Amygdala (tissue), 56 donors: ENCODE measurements at regions not wholly inside any gene's neighbourhood (a gene's known extent, or its start where the extent isn't known, plus 50 kb on each side); places are given as distances from the start of the nearest gene placed in this dataset.
"Not testable (repeated sequence)": the region's sequence is repeated elsewhere in the genome, so short reads cannot be mapped to it uniquely, and the experiment has no call there.

Experiments
- DNase-seq, 56 donors: peaks; one replicate each; lab custom pipeline; 2025; lab: John Stamatoyannopoulos, UW

DNA sequence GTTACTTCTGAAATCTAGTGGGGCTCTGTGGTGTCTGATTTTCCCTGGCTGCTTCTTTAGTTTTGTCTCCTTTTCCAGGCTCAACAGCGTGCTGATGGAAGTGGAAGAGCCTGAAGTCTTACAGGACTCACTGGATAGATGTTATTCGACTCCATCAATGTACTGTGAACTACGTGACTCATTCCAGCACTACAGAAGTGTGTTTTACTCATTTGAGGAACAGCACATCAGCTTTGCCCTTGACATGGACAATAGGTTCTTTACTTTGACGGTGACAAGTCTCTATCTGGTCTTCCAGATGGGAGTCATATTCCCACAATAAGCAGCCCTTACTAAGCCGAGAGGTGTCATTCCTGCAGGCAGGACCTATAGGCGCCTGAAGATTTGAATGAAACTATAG is 51.1 kb downstream of the NBPF8 start:
- not testable (repeated sequence) for DNase-seq

DNA sequence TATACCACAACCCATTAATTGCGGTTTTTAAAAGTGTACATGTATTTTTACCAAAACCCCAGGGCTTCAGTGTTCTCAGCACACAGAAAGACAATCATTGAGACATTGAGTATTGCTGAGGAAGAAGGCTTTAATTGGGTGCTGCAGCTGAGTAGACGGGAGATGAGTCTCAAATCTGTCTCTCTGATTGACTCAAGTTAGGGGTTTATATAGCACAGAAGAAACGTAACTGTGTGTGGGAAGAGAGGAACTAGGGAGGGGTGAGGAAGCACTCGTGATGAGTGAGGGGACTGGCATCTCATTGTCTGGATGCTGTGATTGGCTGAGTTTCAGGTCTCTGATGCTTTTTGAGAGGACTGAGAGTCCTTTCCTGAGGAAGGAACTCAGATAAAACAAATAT is 62.8 kb downstream of the NBPF8 start:
- not testable (repeated sequence) for DNase-seq

GRCh38 chr1:120478400-120478799 is 63.6 kb downstream of the NBPF8 start:
- DNase-seq: not testable (repeated sequence)

DNA sequence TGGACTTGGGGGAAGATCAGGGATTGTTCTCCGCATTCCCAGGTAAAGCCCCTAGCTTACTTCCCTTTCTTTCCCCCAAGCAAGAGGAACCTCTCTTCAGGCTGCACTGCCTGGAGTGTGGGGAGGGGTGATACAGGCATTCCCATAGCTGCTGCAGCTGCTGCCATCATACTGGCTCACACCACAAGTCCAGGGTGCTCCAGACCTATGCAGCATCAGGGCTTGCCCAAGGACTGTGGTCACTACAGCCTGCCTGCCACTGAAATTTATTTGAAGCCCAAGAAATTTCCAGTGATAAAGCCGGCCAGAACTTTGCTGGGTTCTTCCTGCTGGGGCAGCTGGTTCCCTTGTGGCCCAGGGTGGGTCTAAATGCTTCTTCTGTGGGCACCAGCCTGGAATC is 72.7 kb downstream of the NBPF8 start:
- not testable (repeated sequence) for DNase-seq

DNA sequence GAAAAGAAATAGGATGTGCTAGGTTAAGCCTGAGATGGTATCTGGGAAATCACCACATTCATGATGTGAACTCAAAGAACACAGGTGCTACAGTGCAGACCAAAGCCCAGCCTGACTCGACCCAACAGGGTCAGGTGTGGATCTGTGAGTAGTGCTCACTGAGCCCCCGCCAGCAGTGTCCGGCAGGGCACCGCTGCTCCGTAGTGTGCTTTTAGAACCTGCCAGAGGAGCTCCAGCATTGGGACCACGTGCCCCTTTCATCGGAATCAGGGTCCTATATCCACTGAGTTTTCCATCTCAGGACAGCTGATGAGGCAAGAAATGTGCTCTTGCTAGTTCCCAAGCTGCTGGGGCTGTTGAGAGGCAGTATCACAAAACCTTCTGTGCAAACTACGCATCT is 74.4 kb downstream of the NBPF8 start:
- not testable (repeated sequence) for DNase-seq

- not testable (repeated sequence) for DNase-seq
Observed at GRCh38 chr1:120497145-120497544, 82.3 kb downstream of the NBPF8 start.

- DNase-seq: not testable (repeated sequence)
Observed at GRCh38 chr1:120503284-120503683, 88.4 kb downstream of the NBPF8 start.

DNA sequence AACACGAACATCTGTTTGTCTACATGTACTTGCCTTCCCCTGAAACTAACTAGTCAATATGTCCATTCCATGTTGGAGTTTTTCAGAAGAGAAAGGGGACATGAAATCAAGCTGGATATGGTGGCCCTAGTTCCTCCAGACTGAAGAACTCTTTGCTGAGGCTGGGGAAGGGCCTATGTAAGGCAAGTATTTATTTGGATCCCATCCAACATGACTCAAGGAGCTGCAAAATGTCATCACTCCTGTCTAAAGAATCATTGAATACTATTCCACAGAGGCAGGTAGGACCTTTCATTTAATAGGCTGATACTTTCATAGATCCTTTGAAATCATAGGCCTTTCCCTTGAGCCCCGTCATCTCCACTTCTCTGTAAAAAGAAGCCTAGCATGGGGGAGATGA is 91.5 kb downstream of the NBPF8 start:
- DNase-seq: not testable (repeated sequence)

DNA sequence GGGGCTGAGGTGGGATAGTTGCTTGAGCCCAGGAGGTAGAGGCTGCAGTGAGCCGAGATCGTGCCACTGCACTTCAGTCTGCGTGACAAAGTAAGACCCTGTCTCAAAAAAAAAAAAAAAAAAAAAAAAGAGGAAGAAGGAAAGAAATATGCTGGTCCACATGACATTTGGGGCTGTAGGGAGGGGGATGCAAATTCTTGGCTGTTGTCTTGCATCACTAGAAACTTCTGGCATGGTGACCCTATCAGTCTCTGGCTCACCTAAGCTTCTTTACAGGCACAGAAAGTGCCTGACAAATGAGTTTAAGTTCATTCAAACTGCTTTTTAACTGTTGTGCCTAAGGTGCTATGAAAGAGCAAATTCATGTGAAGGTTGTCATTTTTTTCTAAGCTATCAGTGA is 93.5 kb downstream of the NBPF8 start:
- not testable (repeated sequence) for DNase-seq

- not testable (repeated sequence) for DNase-seq
Observed at GRCh38 chr1:120509258-120509657, 94.4 kb downstream of the NBPF8 start.

DNA sequence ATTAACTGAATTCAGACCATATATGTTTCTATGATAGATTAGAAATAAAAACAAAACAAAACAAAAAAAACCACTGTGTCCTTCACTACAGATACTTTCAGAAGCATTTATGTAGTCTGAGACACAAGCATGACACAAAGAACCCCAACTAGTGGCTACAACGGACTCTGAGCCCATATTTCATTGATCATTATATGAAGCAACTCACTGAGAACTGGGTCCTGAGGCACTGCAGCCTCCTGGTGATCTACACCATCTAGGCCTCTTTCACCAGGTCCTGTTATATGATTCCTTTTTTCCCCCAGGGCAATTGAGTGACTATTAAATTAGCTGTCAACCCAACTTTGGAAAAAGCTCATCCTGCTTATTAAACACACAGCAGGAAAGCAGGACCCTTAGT is 98.3 kb downstream of the NBPF8 start:
- DNase-seq: not testable (repeated sequence)

DNA sequence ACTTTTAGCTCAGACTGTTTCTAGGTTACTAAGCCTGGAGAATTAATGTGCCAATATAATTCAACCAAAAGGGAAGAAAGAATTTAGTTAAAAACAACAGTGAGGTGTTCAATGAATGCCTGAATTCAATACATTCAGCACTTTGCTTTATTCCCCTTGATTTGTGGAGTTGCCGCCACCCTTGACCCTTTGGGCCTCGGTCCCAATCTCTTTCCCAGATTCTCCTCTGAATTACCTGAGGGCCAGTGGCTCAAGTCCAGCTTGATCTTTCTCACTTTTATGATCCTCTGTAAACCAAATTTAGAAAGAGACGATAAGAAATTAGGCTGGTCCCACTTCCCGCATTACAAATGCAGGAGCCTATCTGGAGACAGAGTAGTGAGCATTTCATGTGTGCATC is 98.7 kb downstream of the NBPF8 start:
- DNase-seq: not testable (repeated sequence)

DNA sequence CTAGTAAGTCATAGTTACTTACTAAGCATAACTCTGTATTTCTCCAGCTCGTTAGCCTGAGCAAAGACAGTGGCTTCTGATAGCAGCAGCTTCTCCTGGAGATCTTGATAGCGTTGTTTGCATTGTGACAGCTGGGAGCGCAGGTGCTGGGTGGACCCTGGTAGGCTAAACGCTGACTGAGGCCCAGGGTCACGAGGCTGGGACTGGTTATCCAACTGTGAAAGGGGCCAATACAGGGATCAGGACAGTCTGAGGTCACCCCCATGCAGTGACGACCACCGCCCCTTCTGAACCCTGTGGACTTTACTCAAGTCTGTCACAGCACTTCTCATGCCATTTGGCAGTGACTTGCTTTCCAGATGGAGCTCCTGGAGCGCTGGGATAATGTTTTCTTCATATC is 104.4 kb downstream of the NBPF8 start:
- DNase-seq: not testable (repeated sequence)

DNA sequence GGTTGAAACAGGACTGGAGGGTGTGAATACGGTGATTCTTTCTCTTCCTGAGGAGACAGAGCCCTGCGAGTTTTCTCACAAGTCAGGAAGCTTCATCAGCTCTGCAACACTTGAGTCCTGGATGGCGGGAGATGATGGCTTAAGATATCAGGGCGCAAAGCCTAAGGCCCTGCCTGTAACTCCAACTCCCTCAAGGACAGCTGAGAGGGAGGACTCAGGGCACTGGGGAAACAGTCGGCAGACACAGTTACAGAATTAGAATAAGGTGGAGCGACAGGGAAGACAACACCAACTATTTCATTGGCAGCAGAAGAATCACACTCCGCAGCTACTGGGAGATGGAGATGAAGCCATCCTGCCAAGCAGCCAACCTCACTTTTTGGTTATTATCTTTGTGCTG is 109.6 kb downstream of the NBPF8 start:
- not testable (repeated sequence) for DNase-seq

DNA sequence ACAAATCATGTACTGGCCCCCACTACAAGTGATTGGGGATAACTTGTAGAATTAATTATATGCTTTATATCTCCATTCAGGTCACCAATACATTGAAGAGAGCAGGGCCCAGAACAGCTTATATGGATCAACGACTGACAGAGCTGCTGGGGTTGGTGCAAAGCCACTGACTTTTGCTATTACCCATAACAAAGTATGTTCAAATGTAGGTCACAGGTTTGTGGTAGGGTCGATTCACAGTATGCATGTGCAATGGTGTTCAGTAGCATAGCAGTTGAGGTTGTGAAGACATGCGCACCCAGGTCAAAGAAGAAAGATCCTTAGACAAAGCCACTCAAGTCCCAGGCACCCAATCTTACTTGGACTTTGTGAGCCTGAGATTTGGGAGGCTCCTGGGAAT is 110.6 kb downstream of the NBPF8 start:
- not testable (repeated sequence) for DNase-seq

- not testable (repeated sequence) for DNase-seq
Observed at GRCh38 chr1:120529475-120530089, 114.7 kb downstream of the NBPF8 start.

DNA sequence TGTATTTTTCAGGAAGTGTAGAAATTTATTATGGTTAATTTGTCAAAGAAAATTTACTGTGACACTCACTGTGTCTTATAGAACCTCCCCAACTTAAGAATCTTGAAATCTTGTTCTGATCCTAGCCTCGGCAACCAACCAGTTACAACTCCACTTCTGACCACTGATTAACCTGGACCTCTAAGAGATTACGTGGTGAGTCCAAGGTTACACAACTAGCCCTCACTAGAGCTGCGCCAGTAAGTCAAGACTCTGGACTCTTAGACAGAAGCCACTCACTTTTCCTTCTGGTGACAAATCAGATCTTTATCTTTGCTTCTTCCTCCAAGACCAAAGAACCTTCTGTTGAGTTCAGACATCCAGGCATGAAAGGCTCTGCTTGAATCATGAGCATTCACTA is 116.6 kb downstream of the NBPF8 start:
- not testable (repeated sequence) for DNase-seq

- not testable (repeated sequence) for DNase-seq
Observed at GRCh38 chr1:120534361-120535047, 119.7 kb downstream of the NBPF8 start.

GRCh38 chr1:120535052-120535451 is 120.2 kb downstream of the NBPF8 start:
- DNase-seq: not testable (repeated sequence)

DNA sequence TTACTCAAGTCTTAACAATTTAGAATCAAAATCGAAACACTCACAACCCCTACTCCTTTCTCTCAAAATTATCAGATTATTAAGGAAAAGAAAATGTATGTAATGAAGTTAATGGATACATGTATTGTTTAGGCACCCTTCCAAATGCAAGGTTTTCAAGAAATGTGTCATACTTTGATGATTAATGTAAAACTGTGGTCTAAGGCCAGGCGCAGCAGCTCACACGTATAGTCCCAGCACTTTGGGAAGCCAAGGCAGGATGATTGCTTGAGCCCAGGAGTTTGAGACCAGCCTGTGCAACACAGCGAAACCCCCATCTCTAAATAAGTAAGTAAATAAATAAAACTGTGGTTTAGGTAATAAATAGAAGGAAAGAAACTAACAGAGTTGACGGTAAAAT is 126.6 kb downstream of the NBPF8 start:
- DNase-seq: not testable (repeated sequence)

DNA sequence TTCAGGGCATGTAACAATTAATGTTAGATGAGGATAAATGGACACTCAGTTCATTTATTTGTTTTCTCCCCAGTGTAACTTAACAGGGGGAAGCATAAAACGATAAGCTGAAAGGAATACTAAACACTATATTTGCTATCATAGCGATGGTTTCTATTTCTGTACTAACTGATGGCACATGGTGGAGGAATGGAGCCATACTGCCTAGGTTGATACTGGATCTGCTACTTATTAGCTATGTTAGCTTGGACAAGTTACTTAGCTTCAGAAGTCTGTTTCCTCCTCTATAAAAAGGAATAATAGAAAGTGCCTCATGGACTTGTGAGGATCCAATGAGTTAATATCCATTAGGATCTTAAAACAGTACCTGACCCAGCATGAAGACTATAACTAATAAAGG is 127.5 kb downstream of the NBPF8 start:
- DNase-seq: not testable (repeated sequence)

DNA sequence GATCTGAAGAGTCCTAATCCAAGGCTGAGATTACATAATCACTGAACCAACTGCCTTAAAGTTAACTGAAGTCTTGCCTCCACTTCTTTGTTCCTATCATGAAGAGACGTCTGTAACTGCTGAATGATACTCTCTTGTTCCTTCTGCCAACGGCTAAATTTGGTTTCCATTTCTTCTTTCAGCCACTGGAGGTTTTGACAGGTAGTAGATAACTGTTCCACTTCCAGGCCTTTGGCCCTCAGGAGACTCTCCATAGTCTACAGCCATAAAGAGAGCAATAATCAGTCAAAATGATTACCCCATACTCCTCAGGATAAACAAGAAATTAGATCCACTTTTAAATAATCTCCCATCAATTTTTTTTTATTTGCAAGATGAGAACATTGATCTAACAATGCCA is 128.1 kb downstream of the NBPF8 start:
- DNase-seq: not testable (repeated sequence)
